Suprapubic skin (tissue), 4 donors: ENCODE measurements at regions not wholly inside any gene's neighbourhood (a gene's known extent, or its start where the extent isn't known, plus 50 kb on each side); places are given as distances from the start of the nearest gene placed in this dataset.

Experiments used
- CTCF ChIP-seq, 2 donors: fragments of 200-600 bp in 1 of 2; fragments of 450-650 bp in 1 of 2; sonication (generic) in 1 of 2; IDR thresholded peaks; one replicate each; pipeline ENCODE4 v1.5.1; 2016 to 2019; ENCODE audit warnings: antibody characterized with exemption in 2 of 2, mild to moderate bottlenecking in 1 of 2, moderate library complexity in 1 of 2
- EP300 ChIP-seq: sonication (generic); formaldehyde crosslinking; IDR thresholded peaks from one replicate; pipeline ENCODE4 v1.6.1; 2017; ENCODE audit warnings: antibody characterized with exemption
- POLR2A ChIP-seq, 2 donors: fragments of 450-650 bp; IDR thresholded peaks; one replicate each; pipeline ENCODE4 v1.6.1; 2017; ENCODE audit warnings: antibody characterized with exemption in 2 of 2, mild to moderate bottlenecking in 2 of 2, moderate library complexity in 2 of 2
- POLR2AphosphoS5 ChIP-seq, 3 donors: sonication (generic); formaldehyde crosslinking; IDR thresholded peaks; one replicate each; pipeline ENCODE4 v1.6.1; 2017; ENCODE audit warnings: antibody characterized with exemption in 3 of 3

GRCh38 chr4:95676190-95676589 lies 127.4 kb upstream of the UNC5C start:
- TF ChIP-seq POLR2AphosphoS5 (IDR thresholded peaks at IDR 0.05) (no peak), CTCF (IDR thresholded peaks at IDR 0.05) (no peak), POLR2A (IDR thresholded peaks at IDR 0.05) (no peak), EP300 (no peak)
